Neural cell (in vitro differentiated cells): ENCODE measurements at regions not wholly inside any gene's neighbourhood (a gene's known extent, or its start where the extent isn't known, plus 50 kb on each side); places are given as distances from the start of the nearest gene placed in this dataset.

Experiments
- CTCF ChIP-seq: fragments of 450-650 bp; IDR thresholded peaks from 2 replicates; pipeline ENCODE4 v1.5.1; 2014; ENCODE audit warnings: antibody characterized with exemption, mild to moderate bottlenecking, moderate library complexity; ENCODE audit not compliant: poor library complexity, severe bottlenecking
- EP300 ChIP-seq: fragments of 450-650 bp; conservative IDR thresholded peaks from 2 replicates; pipeline ENCODE4 v1.6.1; 2014; ENCODE audit warnings: antibody characterized with exemption, mild to moderate bottlenecking, moderate library complexity; ENCODE audit not compliant: poor library complexity, severe bottlenecking
- EZH2 ChIP-seq: fragments of 200-600, 300-800 bp; shearing (Covaris generic), sonication (generic); IDR thresholded peaks from 2 replicates; pipeline ENCODE4 v1.6.1; 2014; ENCODE audit warnings: antibody characterized with exemption, low read length, borderline replicate concordance, mild to moderate bottlenecking; ENCODE audit not compliant: insufficient read depth, poor library complexity, severe bottlenecking
- MXI1 ChIP-seq: fragments of 450-650 bp; conservative IDR thresholded peaks from 2 replicates; pipeline ENCODE4 v1.6.1; 2014; ENCODE audit warnings: antibody characterized with exemption, mild to moderate bottlenecking; ENCODE audit not compliant: poor library complexity, severe bottlenecking
- POLR2AphosphoS5 ChIP-seq: IDR thresholded peaks from 2 replicates; pipeline ENCODE4 v1.6.1; 2012
- RAD21 ChIP-seq: fragments of 450-650 bp; conservative IDR thresholded peaks from 2 replicates; pipeline ENCODE4 v1.6.1; 2014; ENCODE audit warnings: antibody characterized with exemption, mild to moderate bottlenecking, moderate library complexity
- SMC3 ChIP-seq: fragments of 450-650 bp; conservative IDR thresholded peaks from 2 replicates; pipeline ENCODE4 v1.6.1; 2014; ENCODE audit warnings: antibody characterized with exemption, mild to moderate bottlenecking, moderate library complexity; ENCODE audit not compliant: poor library complexity
- TAF1 ChIP-seq: IDR thresholded peaks from 2 replicates; pipeline ENCODE4 v1.6.1; 2012; ENCODE audit warnings: low read depth
- TF ChIP-seq, protein P1 (sequence below): IDR thresholded peaks from 2 replicates; pipeline ENCODE4 v1.6.1; 2012; ENCODE audit warnings: borderline replicate concordance

GRCh38 chr6:86474081-86474480, 463.2 kb upstream of the HTR1E start:
- TF ChIP-seq CTCF = no peak
- TF ChIP-seq TAF1 = no peak
- no peak for TF ChIP-seq EP300
- no peak for TF ChIP-seq POLR2AphosphoS5
- TF ChIP-seq EZH2 = no peak
- TF ChIP-seq, protein P1, sequence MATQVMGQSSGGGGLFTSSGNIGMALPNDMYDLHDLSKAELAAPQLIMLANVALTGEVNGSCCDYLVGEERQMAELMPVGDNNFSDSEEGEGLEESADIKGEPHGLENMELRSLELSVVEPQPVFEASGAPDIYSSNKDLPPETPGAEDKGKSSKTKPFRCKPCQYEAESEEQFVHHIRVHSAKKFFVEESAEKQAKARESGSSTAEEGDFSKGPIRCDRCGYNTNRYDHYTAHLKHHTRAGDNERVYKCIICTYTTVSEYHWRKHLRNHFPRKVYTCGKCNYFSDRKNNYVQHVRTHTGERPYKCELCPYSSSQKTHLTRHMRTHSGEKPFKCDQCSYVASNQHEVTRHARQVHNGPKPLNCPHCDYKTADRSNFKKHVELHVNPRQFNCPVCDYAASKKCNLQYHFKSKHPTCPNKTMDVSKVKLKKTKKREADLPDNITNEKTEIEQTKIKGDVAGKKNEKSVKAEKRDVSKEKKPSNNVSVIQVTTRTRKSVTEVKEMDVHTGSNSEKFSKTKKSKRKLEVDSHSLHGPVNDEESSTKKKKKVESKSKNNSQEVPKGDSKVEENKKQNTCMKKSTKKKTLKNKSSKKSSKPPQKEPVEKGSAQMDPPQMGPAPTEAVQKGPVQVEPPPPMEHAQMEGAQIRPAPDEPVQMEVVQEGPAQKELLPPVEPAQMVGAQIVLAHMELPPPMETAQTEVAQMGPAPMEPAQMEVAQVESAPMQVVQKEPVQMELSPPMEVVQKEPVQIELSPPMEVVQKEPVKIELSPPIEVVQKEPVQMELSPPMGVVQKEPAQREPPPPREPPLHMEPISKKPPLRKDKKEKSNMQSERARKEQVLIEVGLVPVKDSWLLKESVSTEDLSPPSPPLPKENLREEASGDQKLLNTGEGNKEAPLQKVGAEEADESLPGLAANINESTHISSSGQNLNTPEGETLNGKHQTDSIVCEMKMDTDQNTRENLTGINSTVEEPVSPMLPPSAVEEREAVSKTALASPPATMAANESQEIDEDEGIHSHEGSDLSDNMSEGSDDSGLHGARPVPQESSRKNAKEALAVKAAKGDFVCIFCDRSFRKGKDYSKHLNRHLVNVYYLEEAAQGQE = no peak
- TF ChIP-seq SMC3 = no peak
- no peak for TF ChIP-seq RAD21
- TF ChIP-seq MXI1 = no peak
